AG04450 (cell line): ENCODE measurements at regions not wholly inside any gene's neighbourhood (a gene's known extent, or its start where the extent isn't known, plus 50 kb on each side); places are given as distances from the start of the nearest gene placed in this dataset.

Source experiments
- CTCF ChIA-PET: fragments of 300-600, 350-600 bp; formaldehyde crosslinking; extraction: SDS; loops from one replicate; lab custom pipeline; 2022; ENCODE audit warnings: antibody characterized with exemption, inconsistent platforms; lab: Charles Lee
- POLR2A ChIA-PET: fragments of 350-600 bp; formaldehyde crosslinking; extraction: SDS; loops from one replicate; lab custom pipeline; 2021; ENCODE audit warnings: antibody characterized with exemption, inconsistent platforms; lab: Yijun Ruan, JAX
- DNase-seq: peaks from one replicate; pipeline ENCODE4 v3.0.0-alpha.2; 2011; ENCODE audit warnings: low read depth, low spot score
- H3K27ac ChIP-seq: one replicate; pipeline ENCODE4 v1.5.1; 2012; ENCODE audit warnings: low read depth, low read length, control low read depth
- H3K27me3 ChIP-seq: one replicate; pipeline ENCODE4 v1.6.0; 2012; ENCODE audit warnings: low read length; ENCODE audit not compliant: control insufficient read depth, insufficient read depth
- H3K4me3 ChIP-seq: 2 replicates; pipeline ENCODE4 v1.5.1; 2011; ENCODE audit warnings: mild to moderate bottlenecking, low read depth, low read length, control low read depth
- H3K9me3 ChIP-seq: 2 replicates; pipeline ENCODE4 v1.5.1; 2012; ENCODE audit warnings: low read length; ENCODE audit not compliant: control insufficient read depth, insufficient read depth
- TF ChIP-seq, protein P1 (sequence below): IDR thresholded peaks from 2 replicates; pipeline ENCODE4 v1.5.1; 2011; ENCODE audit warnings: low read depth, low read length, control low read depth, inconsistent platforms

DNA sequence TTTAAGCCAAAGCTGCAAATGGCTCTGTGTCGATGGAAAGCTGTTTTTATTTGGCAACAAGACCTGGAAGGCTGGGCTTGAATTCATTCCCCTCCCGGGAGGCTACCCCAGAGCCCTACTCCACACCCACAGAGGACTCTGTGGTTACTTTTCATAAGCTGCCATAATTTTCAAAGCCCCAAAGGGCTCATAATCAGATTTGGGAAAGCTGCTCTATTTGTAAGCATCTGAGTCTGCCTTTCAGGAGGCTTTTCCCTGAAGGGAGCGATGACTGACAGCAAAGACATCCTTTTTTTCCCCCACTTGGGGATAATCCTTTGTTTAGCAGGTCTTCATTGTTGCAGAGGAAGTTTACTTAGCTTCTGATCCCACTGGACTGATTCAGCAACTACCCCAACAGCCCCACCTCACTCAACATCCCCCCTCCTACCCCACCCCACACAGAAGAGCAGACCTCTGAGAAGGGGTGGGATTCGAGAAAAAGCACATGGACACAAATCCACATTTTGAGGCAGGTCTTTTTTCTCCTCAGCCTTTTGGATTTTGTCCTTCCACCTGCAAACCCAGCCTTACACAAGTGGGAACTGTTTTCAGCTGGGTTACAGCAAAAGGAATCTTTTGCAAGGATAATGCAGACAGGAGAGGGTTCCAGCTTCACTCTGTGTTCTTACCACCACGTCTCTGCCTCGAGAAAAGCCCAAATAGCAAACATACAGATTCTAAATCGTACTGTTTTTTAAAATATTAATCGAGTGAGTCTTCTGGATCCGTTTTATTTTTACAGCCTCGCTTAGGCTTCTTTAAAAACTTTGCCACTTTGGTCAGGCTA is 244.4 kb upstream of the TUT7 start:
- Histone ChIP-seq H3K9me3 (peaks cover 3% of the 10 kb centered on the region), H3K27me3 (no peaks in the 10 kb centered on the region), H3K4me3 (no peak overlapping the region), H3K27ac (no peak overlapping the region)
- TF ChIP-seq, protein P1, sequence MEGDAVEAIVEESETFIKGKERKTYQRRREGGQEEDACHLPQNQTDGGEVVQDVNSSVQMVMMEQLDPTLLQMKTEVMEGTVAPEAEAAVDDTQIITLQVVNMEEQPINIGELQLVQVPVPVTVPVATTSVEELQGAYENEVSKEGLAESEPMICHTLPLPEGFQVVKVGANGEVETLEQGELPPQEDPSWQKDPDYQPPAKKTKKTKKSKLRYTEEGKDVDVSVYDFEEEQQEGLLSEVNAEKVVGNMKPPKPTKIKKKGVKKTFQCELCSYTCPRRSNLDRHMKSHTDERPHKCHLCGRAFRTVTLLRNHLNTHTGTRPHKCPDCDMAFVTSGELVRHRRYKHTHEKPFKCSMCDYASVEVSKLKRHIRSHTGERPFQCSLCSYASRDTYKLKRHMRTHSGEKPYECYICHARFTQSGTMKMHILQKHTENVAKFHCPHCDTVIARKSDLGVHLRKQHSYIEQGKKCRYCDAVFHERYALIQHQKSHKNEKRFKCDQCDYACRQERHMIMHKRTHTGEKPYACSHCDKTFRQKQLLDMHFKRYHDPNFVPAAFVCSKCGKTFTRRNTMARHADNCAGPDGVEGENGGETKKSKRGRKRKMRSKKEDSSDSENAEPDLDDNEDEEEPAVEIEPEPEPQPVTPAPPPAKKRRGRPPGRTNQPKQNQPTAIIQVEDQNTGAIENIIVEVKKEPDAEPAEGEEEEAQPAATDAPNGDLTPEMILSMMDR: no peak
- POLR2A ChIA-PET: no interaction called here
- no peak for DNase-seq
- CTCF ChIA-PET: no interaction called here

GRCh38 chr9:86594724-86595123 is 240.5 kb upstream of the TUT7 start:
- ChIA-PET CTCF (interaction anchor here (1.1 kb wide), 1 partner anchor 107 kb away, joined by 3 read pairs; no protein-coding TSS in a partner anchor), POLR2A (no interaction called here)
- Histone ChIP-seq H3K27ac (no peak overlapping the region), H3K9me3 (peaks cover 3% of the 10 kb centered on the region), H3K27me3 (no peaks in the 10 kb centered on the region), H3K4me3 (no peak overlapping the region)
- no peak for DNase-seq
- TF ChIP-seq, protein P1: no peak

- TF ChIP-seq, protein P1: no peak
- H3K27me3 ChIP-seq: no peaks in the 10 kb centered on the region
- no peak for DNase-seq
- no peak overlapping the region for H3K4me3 ChIP-seq
- no peaks in the 10 kb centered on the region for H3K9me3 ChIP-seq
- ChIA-PET POLR2A (no interaction called here), CTCF (no interaction called here)
- no peak overlapping the region for H3K27ac ChIP-seq
Observed at GRCh38 chr9:86591472-86591871, 237.3 kb upstream of the TUT7 start.

DNA sequence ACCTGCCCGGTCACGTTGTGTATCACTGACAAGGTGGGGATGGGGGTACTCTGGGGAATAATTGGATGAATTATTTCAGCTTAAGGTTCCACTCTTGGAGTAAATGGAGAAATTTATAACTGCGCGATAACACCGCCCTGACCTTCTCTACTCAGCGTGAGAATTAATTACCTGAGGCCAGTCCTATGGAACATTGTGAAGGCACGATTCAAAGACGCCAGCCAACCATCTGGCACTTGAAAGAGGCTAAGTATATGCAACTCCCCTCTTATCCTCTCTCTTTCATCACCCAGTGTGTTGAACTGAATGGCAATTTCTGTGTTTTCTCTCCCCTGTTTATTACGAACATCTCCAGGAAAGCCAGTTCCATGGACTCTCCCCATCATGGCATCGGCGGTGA is 235.5 kb upstream of the TUT7 start:
- no peaks in the 10 kb centered on the region for H3K27me3 ChIP-seq
- POLR2A ChIA-PET: no interaction called here
- H3K9me3 ChIP-seq: no peaks in the 10 kb centered on the region
- TF ChIP-seq, protein P1: no peak
- DNase-seq: no peak
- H3K4me3 ChIP-seq: no peak overlapping the region
- CTCF ChIA-PET: no interaction called here
- no peak overlapping the region for H3K27ac ChIP-seq

- DNase-seq: no peak
- no peaks in the 10 kb centered on the region for H3K9me3 ChIP-seq
- ChIA-PET CTCF (no interaction called here), POLR2A (interaction anchor here (0.6 kb wide), 1 partner anchor 38 kb away, joined by 7 read pairs; no protein-coding TSS in a partner anchor)
- H3K4me3 ChIP-seq: no peak overlapping the region
- TF ChIP-seq, protein P1: no peak
- H3K27ac ChIP-seq: no peak overlapping the region
- no peaks in the 10 kb centered on the region for H3K27me3 ChIP-seq
Observed at GRCh38 chr9:86589273-86589672, 235.1 kb upstream of the TUT7 start.
